B cell (primary cell): ENCODE measurements at regions not wholly inside any gene's neighbourhood (a gene's known extent, or its start where the extent isn't known, plus 50 kb on each side); places are given as distances from the start of the nearest gene placed in this dataset.

Experiments
- CTCF ChIP-seq: fragments of 200-600 bp; IDR thresholded peaks from one replicate; pipeline ENCODE4 v1.8.0; 2022; ENCODE audit warnings: antibody characterized with exemption, mild to moderate bottlenecking
- EZH2 ChIP-seq: IDR thresholded peaks from 2 replicates; pipeline ENCODE4 v1.6.1; 2012; ENCODE audit warnings: borderline replicate concordance, low read depth, mild to moderate bottlenecking, moderate library complexity, low read length; ENCODE audit not compliant: insufficient read depth, poor library complexity, severe bottlenecking

GRCh38 chr9:131791542-131792254, 51.8 kb upstream of the RAPGEF1 start:
- TF ChIP-seq EZH2 (no peak), CTCF (no peak)
